K562 (cell line): ENCODE measurements at regions not wholly inside any gene's neighbourhood (a gene's known extent, or its start where the extent isn't known, plus 50 kb on each side); places are given as distances from the start of the nearest gene placed in this dataset.

Experiments
- ATAC-seq: fragments of 200-7000 bp; cut with Tn5 transposase; 3 replicates; pipeline ENCODE4 v1.9.1; 2020; ENCODE audit warnings: moderate library complexity
- BruUV-seq: library from RNA; stranded (reverse); fragments of 400-500 nt; replicated peaks from 2 replicates; lab custom pipeline; 2021; lab: Mats Ljungman, UMichigan
- CTCF ChIA-PET: fragments of 300-600 bp; formaldehyde crosslinking; extraction: SDS; loops from one replicate; lab custom pipeline; 2021; ENCODE audit warnings: low intra/inter-chr PET ratio; lab: Yijun Ruan, JAX
- POLR2A ChIA-PET: fragments of 300-600, 350-650 bp; sonication (Branson Sonifier 250); formaldehyde crosslinking; extraction: SDS; loops from one replicate; lab custom pipeline; 2021; ENCODE audit warnings: antibody characterized with exemption, inconsistent platforms; lab: Yijun Ruan, JAX
- DNase-seq, 4 experiments: peaks; one replicate each; pipeline versions ENCODE4 v3.0.0 to v3.0.0-alpha.2; 2011 to 2018; ENCODE audit warnings: low spot score in 3 of 4, mixed read lengths in 3 of 4; ENCODE audit errors: extremely low read depth in 1 of 4
- FAIRE-seq: peaks from 2 replicates; lab custom pipeline; 2011; peaks lifted over from hg19 to GRCh38; lab: Jason Lieb, UNC
- H2AFZ ChIP-seq: 2 replicates; pipeline ENCODE4 v1.6.0; 2011; ENCODE audit warnings: low read depth, low read length, control low read depth, inconsistent platforms
- H3K27ac ChIP-seq: fragments of 200-600 bp; 3 replicates; pipeline ENCODE4 v1.8.0; 2011; ENCODE audit warnings: low read depth, mild to moderate bottlenecking, control low read depth, inconsistent platforms, low read length, moderate library complexity, mixed read lengths; ENCODE audit errors: extremely low read depth
- H3K27me3 ChIP-seq, 2 experiments: fragments of 300-600 bp in 1 of 2; 2 replicates in 1 of 2; 3 replicates in 1 of 2; pipeline versions ENCODE4 v1.6.0 to v1.8.0; 2011; ENCODE audit warnings: inconsistent platforms in 2 of 2, low read length in 2 of 2, mild to moderate bottlenecking in 1 of 2, mixed read lengths in 1 of 2, moderate library complexity in 1 of 2; ENCODE audit not compliant: control insufficient read depth in 2 of 2, insufficient read depth in 2 of 2
- H3K36me3 ChIP-seq: fragments of 300-600 bp; 3 replicates; pipeline ENCODE4 v1.8.0; 2011; ENCODE audit warnings: mild to moderate bottlenecking, low read length, inconsistent platforms; ENCODE audit not compliant: control insufficient read depth, insufficient read depth
- H3K4me1 ChIP-seq, 2 experiments: fragments of 200-600 bp in 1 of 2; replicated peaks in 1 of 2; 2 replicates in 1 of 2; 3 replicates in 1 of 2; pipeline versions ENCODE4 v1.5.1 to v1.8.0; 2011; ENCODE audit warnings: inconsistent platforms in 2 of 2, low read length in 2 of 2, mild to moderate bottlenecking in 1 of 2, mixed read lengths in 1 of 2, moderate library complexity in 1 of 2; ENCODE audit not compliant: control insufficient read depth in 2 of 2, insufficient read depth in 2 of 2
- H3K4me2 ChIP-seq: 2 replicates; pipeline ENCODE4 v1.6.1; 2011; ENCODE audit warnings: low read length, control low read depth, inconsistent platforms, mixed read lengths; ENCODE audit not compliant: insufficient read depth
- H3K4me3 ChIP-seq: fragments of 200-600 bp; sonication (generic), shearing (Covaris generic); 2 replicates; pipeline ENCODE4 v1.5.1; 2016; ENCODE audit warnings: control low read depth, inconsistent platforms
- H3K79me2 ChIP-seq: fragments of 200-600 bp; 3 replicates; pipeline ENCODE4 v1.8.0; 2011; ENCODE audit warnings: low read length, inconsistent platforms; ENCODE audit not compliant: control insufficient read depth, insufficient read depth
- H3K9ac ChIP-seq, 2 experiments: 2 replicates each; pipeline versions ENCODE4 v1.6.0 to v1.6.1; 2011; ENCODE audit warnings: low read depth in 2 of 2, low read length in 2 of 2, control low read depth in 1 of 2, inconsistent platforms in 1 of 2, mild to moderate bottlenecking in 1 of 2, mixed read lengths in 1 of 2; ENCODE audit not compliant: insufficient read depth in 1 of 2
- H3K9me1 ChIP-seq: one replicate; pipeline ENCODE4 v1.6.0; 2011; ENCODE audit warnings: inconsistent platforms, mild to moderate bottlenecking, low read length, moderate library complexity; ENCODE audit not compliant: control insufficient read depth, insufficient read depth
- H3K9me3 ChIP-seq: replicated peaks from 2 replicates; pipeline ENCODE4 v1.5.1; 2011; ENCODE audit warnings: low read depth, low read length, inconsistent platforms; ENCODE audit not compliant: control insufficient read depth, insufficient read depth
- H4K20me1 ChIP-seq: replicated peaks from 2 replicates; pipeline ENCODE4 v1.6.1; 2011; ENCODE audit warnings: low read length, inconsistent platforms, mixed read lengths; ENCODE audit not compliant: control insufficient read depth, insufficient read depth
- CEBPB ChIP-seq: fragments of 450-650 bp; IDR thresholded peaks from 2 replicates; pipeline ENCODE4 v1.6.1; 2016; ENCODE audit warnings: missing genetic modification characterization, missing compliant biosample characterization
- CHAMP1 ChIP-seq: fragments of 450-650 bp; IDR thresholded peaks from 2 replicates; pipeline ENCODE4 v1.6.1; 2016; ENCODE audit warnings: mild to moderate bottlenecking
- EHMT2 ChIP-seq: fragments of 450-650 bp; IDR thresholded peaks from 2 replicates; pipeline ENCODE4 v1.6.1; 2018; ENCODE audit warnings: antibody characterized with exemption
- MYC ChIP-seq, 2 experiments: fragments of 250-450 bp in 1 of 2; sonication (Bioruptor Pico) in 1 of 2; IDR thresholded peaks; 2 replicates each; pipeline versions ENCODE4 v1.5.1 to v1.6.1; 2012 to 2021; ENCODE audit warnings: low read depth in 2 of 2, borderline replicate concordance in 1 of 2, improper control_type of control experiment in 1 of 2, low read length in 1 of 2, mild to moderate bottlenecking in 1 of 2, moderate library complexity in 1 of 2
- NFATC3 ChIP-seq: fragments of 450-650 bp; IDR thresholded peaks from 2 replicates; pipeline ENCODE4 v1.6.1; 2017; ENCODE audit warnings: mild to moderate bottlenecking
- REST ChIP-seq, 2 experiments: fragments of 450-650 bp; formaldehyde crosslinking in 1 of 2; IDR thresholded peaks; 2 replicates each; pipeline versions ENCODE4 v1.4.0 to v1.6.1; 2014 to 2020; ENCODE audit warnings: mild to moderate bottlenecking in 2 of 2, borderline replicate concordance in 1 of 2, low read depth in 1 of 2
- U2AF1 ChIP-seq: fragments of 200-400 bp; formaldehyde crosslinking; optimal IDR thresholded peaks from 2 replicates; pipeline ENCODE3; 2017; ENCODE audit warnings: mild to moderate bottlenecking, low read depth, low read length, moderate library complexity
- ZNF696 ChIP-seq: fragments of 250-450 bp; sonication (Bioruptor Pico); conservative IDR thresholded peaks from 2 replicates; pipeline ENCODE4 v1.4.0; 2020; ENCODE audit warnings: mild to moderate bottlenecking, moderate library complexity
- WGBS: fragments of 100-300 bp; shearing (Covaris generic); methylation state at CpG from one replicate; pipeline ENCODE4 v1.1.6; 2016; ENCODE audit warnings: low coverage, mixed read lengths; ENCODE audit not compliant: insufficient coverage; ENCODE audit errors: missing lambda C conversion rate; 5-methylcytosine and 5-hydroxymethylcytosine counted together
- in situ Hi-C: fragments of 300-500 bp; cut with MboI; formaldehyde crosslinking; loops from 4 replicates; pipeline ENCODE4 v1.15.0; 2018; ENCODE audit warnings: inconsistent platforms, mixed read lengths
- intact Hi-C: fragments of 100-400 bp; cut with micrococcal nuclease; formaldehyde crosslinking; loops from 2 replicates; pipeline ENCODE4 v1.14.2; 2022

- Histone ChIP-seq H3K79me2 (no peaks in the 10 kb centered on the region), H3K4me2 (no peak overlapping the region), H3K27ac (no peak overlapping the region), H3K9me1 (no peaks in the 10 kb centered on the region), H2AFZ (no peak overlapping the region), H3K36me3 (no peaks in the 10 kb centered on the region), H3K27me3 (peaks cover 0 to 31% of the 10 kb centered on the region in 2 experiments; a peak in 3 of 5 replicates), H3K9ac (no peak overlapping the region), H4K20me1 (no peaks in the 10 kb centered on the region; the same call in 1 of the 2 replicates), H3K9me3 (no peaks in the 10 kb centered on the region), H3K4me1 (peaks cover 8 to 15% of the 10 kb centered on the region in 2 experiments), H3K4me3 (no peak overlapping the region)
- FAIRE-seq (no peak), ATAC-seq (peak; percentile 23), DNase-seq (no peak)
- BruUV-seq: no TSS peak
- WGBS: 21% methylated on average over 7 of the region's 7 CpGs
- in situ Hi-C loops (no loop called here), intact Hi-C loops (no loop called here)
- CTCF ChIA-PET: no interaction called here
- POLR2A ChIA-PET: interaction anchor here (0.6 to 1.4 kb wide), 4 partner anchors 11 to 39 kb away, joined by 3 to 6 read pairs (median 4); no protein-coding TSS in a partner anchor
- no peak for TF ChIP-seq ZNF696
- no peak for TF ChIP-seq NFATC3
- no peak for TF ChIP-seq U2AF1
- TF ChIP-seq EHMT2: no peak
- TF ChIP-seq REST (IDR thresholded peaks at IDR 0.05; ENCODE audit: borderline replicate concordance): no peak
- 0 out of 2 replicates have a peak, but pooled peaks have one; percentile 35 for TF ChIP-seq REST (CRISPR knock-in tag; IDR thresholded peaks at IDR 0.05; ENCODE audit: low read depth)
- no peak for TF ChIP-seq CHAMP1
- peak; percentile 97 for TF ChIP-seq CEBPB (tag)
- TF ChIP-seq MYC (IDR thresholded peaks at IDR 0.05; ENCODE audit: low read depth, low read length): peak; percentile 50; the same call in 1 of the 2 replicates
- no peak for TF ChIP-seq MYC (CRISPR knock-in tag; IDR thresholded peaks at IDR 0.05; ENCODE audit: borderline replicate concordance, low read depth)
These were observed 54.4 kb downstream of the NAV1 start for GRCh38 chr1:201593200-201593921.
